Frontal cortex (tissue), 3 donors: ENCODE measurements at regions not wholly inside any gene's neighbourhood (a gene's known extent, or its start where the extent isn't known, plus 50 kb on each side); places are given as distances from the start of the nearest gene placed in this dataset.
"Not testable (repeated sequence)": the region's sequence is repeated elsewhere in the genome, so short reads cannot be mapped to it uniquely, and the experiment has no call there.

Experiments used
- DNase-seq, 2 donors: peaks; one replicate each; pipeline ENCODE4 v3.0.0; 2012; ENCODE audit warnings: low spot score in 2 of 2
- FAIRE-seq: peaks from 2 replicates; lab custom pipeline; 2012; peaks lifted over from hg19 to GRCh38; lab: Jason Lieb, UNC
- donor health status: control.
- donor health status: control.
- donor health status: control.

GRCh38 chr6:168255283-168255881 lies 64.2 kb downstream of the DACT2 start:
- DNase-seq (no peak), FAIRE-seq (no peak)

- DNase-seq (no peak), FAIRE-seq (no peak)
Observed at GRCh38 chr6:168252267-168252666, 67.3 kb downstream of the DACT2 start.

- DNase-seq (no peak), FAIRE-seq (no peak)
Observed at GRCh38 chr6:168250250-168250649, 69.3 kb downstream of the DACT2 start.

GRCh38 chr6:168249746-168250145 lies 69.8 kb downstream of the DACT2 start:
- no peak for FAIRE-seq
- no peak for DNase-seq

GRCh38 chr6:168248148-168248620 lies 71.4 kb downstream of the DACT2 start:
- DNase-seq (no peak), FAIRE-seq (no peak)

GRCh38 chr6:168247443-168248147 lies 72.0 kb downstream of the DACT2 start:
- DNase-seq (no peak), FAIRE-seq (no peak)

- FAIRE-seq (no peak), DNase-seq (no peak)
Observed at GRCh38 chr6:168244961-168245551, 74.5 kb downstream of the DACT2 start.

- FAIRE-seq (no peak), DNase-seq (no peak)
Observed at GRCh38 chr6:168243812-168244376, 75.7 kb downstream of the DACT2 start.

GRCh38 chr6:168242940-168243225 lies 76.7 kb downstream of the DACT2 start:
- FAIRE-seq (no peak), DNase-seq (no peak)

- FAIRE-seq (no peak), DNase-seq (no peak)
Observed at GRCh38 chr6:168242111-168242939, 77.3 kb downstream of the DACT2 start.

- DNase-seq (no peak), FAIRE-seq (no peak)
Observed at GRCh38 chr6:168240160-168240559, 79.4 kb downstream of the DACT2 start.

- no peak for DNase-seq
- no peak for FAIRE-seq
Observed at GRCh38 chr6:168239044-168239773, 80.4 kb downstream of the DACT2 start.

- no peak for FAIRE-seq
- no peak for DNase-seq
Observed at GRCh38 chr6:168238159-168238909, 81.2 kb downstream of the DACT2 start.

GRCh38 chr6:168233875-168234213 lies 85.7 kb downstream of the DACT2 start:
- FAIRE-seq, DNase-seq: not testable (repeated sequence)

- FAIRE-seq: no peak
- DNase-seq: no peak
Observed at GRCh38 chr6:168232989-168233874, 86.3 kb downstream of the DACT2 start.

GRCh38 chr6:168232528-168232927 lies 87.0 kb downstream of the DACT2 start:
- DNase-seq (no peak), FAIRE-seq (no peak)

- DNase-seq: no peak
- FAIRE-seq: no peak
Observed at GRCh38 chr6:168232062-168232461, 87.5 kb downstream of the DACT2 start.

GRCh38 chr6:168231393-168231957 lies 88.1 kb downstream of the DACT2 start:
- FAIRE-seq: no peak
- DNase-seq: no peak
